HFFc6 (cell line): ENCODE measurements at regions not wholly inside any gene's neighbourhood (a gene's known extent, or its start where the extent isn't known, plus 50 kb on each side); places are given as distances from the start of the nearest gene placed in this dataset.

Source experiments
- DNase-seq: peaks from one replicate; pipeline ENCODE4 v3.0.0-alpha.2; 2018
- H3K27ac Mint-ChIP-seq: 2 replicates; pipeline ENCODE4 v1.8.0; 2020; ENCODE audit warnings: mild to moderate bottlenecking, mixed read lengths
- H3K27me3 Mint-ChIP-seq: 2 replicates; pipeline ENCODE4 v1.8.0; 2021; ENCODE audit warnings: mild to moderate bottlenecking, moderate library complexity, mixed read lengths; ENCODE audit not compliant: insufficient read depth
- H3K36me3 Mint-ChIP-seq: 2 replicates; pipeline ENCODE4 v1.8.0; 2021; ENCODE audit warnings: low read depth, mixed read lengths
- H3K4me1 Mint-ChIP-seq: 2 replicates; pipeline ENCODE4 v1.8.0; 2020; ENCODE audit warnings: low read depth, mixed read lengths
- H3K4me3 Mint-ChIP-seq: 2 replicates; pipeline ENCODE4 v1.8.0; 2020; ENCODE audit warnings: mild to moderate bottlenecking, moderate library complexity, mixed read lengths
- H3K9me3 Mint-ChIP-seq: 2 replicates; pipeline ENCODE4 v1.8.0; 2020; ENCODE audit warnings: mild to moderate bottlenecking, mixed read lengths
- TF ChIP-seq, protein P1 (sequence below): fragments of 200-600 bp; sonication (generic); IDR thresholded peaks from 2 replicates; pipeline ENCODE4 v1.5.0; 2021; ENCODE audit warnings: antibody characterized with exemption, mild to moderate bottlenecking

DNA sequence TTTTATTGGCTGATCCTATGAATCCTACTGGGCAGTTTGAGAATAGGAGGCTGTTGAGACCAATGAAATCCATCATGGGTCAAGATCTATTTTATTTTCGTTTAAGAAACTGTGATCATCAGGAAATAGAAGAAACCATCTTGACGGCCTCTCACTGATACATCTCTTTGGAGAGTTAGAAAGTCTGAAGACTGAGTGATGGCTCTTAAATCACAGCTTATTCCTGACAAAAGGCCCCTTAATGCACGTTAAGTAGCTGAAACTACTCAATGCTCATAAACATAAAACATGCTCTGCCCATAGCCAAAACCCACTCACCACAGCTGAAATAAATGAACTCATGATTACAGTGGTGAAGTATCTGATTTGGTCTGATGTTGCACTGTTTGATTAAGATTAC lies 784.5 kb upstream of the NEGR1 start:
- DNase-seq, result no peak
- no peaks in the 10 kb centered on the region for H3K27me3 Mint-ChIP-seq
- no peaks in the 10 kb centered on the region for H3K36me3 Mint-ChIP-seq
- peaks cover 20% of the 10 kb centered on the region for H3K9me3 Mint-ChIP-seq
- no peaks in the 10 kb centered on the region for H3K4me1 Mint-ChIP-seq
- no peak overlapping the region for H3K27ac Mint-ChIP-seq
- TF ChIP-seq, protein P1, sequence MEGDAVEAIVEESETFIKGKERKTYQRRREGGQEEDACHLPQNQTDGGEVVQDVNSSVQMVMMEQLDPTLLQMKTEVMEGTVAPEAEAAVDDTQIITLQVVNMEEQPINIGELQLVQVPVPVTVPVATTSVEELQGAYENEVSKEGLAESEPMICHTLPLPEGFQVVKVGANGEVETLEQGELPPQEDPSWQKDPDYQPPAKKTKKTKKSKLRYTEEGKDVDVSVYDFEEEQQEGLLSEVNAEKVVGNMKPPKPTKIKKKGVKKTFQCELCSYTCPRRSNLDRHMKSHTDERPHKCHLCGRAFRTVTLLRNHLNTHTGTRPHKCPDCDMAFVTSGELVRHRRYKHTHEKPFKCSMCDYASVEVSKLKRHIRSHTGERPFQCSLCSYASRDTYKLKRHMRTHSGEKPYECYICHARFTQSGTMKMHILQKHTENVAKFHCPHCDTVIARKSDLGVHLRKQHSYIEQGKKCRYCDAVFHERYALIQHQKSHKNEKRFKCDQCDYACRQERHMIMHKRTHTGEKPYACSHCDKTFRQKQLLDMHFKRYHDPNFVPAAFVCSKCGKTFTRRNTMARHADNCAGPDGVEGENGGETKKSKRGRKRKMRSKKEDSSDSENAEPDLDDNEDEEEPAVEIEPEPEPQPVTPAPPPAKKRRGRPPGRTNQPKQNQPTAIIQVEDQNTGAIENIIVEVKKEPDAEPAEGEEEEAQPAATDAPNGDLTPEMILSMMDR, result no peak
- no peak overlapping the region for H3K4me3 Mint-ChIP-seq

DNA sequence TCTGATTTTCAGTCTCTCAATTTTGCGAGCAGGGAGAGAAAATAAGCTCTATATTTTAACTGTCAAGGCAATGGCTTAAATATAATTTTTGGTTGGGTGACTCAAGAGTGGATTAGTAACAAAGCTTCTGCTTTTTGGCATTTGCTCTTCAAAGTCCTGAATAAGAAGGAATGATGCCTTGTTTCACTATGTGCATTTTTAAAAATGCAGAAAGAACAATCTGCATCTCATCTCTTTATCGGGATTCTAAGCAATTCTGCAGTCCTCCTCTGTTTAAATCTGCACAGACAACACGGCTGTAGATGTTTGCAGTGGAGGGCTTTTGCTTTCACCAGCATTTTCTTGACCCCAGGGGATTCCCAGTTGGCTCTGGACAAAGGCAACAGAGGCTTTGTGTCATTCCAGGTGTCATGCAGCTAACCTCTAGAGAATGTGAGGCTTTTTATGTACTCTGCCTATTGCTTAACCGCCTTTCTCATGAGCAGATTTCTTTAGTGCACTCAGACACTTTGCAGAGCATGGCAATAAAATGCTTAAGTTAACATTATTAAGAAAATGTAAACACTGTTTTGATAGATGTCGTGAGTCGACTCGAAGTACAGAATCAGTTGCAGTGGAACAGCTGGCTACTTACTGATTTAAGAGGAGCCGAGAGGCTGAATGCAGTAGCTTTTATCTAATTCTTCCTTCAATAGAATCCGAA lies 783.2 kb upstream of the NEGR1 start:
- Mint-ChIP-seq H3K9me3 (peaks cover 22% of the 10 kb centered on the region), H3K4me1 (no peaks in the 10 kb centered on the region), H3K27ac (no peak overlapping the region), H3K27me3 (no peaks in the 10 kb centered on the region), H3K4me3 (no peak overlapping the region), H3K36me3 (0 out of 2 replicates have a peak, but pooled peaks cover 5% of the 10 kb centered on the region)
- TF ChIP-seq, protein P1, result no peak
- DNase-seq, result no peak

DNA sequence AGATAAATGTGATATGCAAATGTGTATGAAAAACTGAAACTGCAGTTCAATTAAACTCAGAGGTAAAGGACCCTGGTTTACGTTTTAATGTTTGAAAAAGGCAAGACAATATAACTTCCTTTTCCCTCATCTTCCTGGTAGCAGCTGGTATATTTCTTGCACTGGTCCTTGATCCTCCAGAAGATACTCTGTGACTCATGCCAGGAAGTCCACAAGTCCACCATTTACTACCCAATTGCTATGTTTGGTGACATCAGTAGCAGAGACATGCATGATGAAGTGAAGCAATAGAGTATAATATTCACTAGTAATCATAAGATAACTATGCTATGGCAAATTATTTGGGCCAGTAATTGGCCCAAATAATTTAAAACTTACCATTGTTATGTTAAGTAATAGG lies 774.5 kb upstream of the NEGR1 start:
- Mint-ChIP-seq H3K36me3 (0 out of 2 replicates have a peak, but pooled peaks cover 5% of the 10 kb centered on the region), H3K27ac (no peak overlapping the region), H3K27me3 (no peaks in the 10 kb centered on the region), H3K4me3 (no peak overlapping the region), H3K9me3 (peaks cover 22% of the 10 kb centered on the region), H3K4me1 (no peaks in the 10 kb centered on the region)
- DNase-seq, result no peak
- TF ChIP-seq, protein P1, result no peak

DNA sequence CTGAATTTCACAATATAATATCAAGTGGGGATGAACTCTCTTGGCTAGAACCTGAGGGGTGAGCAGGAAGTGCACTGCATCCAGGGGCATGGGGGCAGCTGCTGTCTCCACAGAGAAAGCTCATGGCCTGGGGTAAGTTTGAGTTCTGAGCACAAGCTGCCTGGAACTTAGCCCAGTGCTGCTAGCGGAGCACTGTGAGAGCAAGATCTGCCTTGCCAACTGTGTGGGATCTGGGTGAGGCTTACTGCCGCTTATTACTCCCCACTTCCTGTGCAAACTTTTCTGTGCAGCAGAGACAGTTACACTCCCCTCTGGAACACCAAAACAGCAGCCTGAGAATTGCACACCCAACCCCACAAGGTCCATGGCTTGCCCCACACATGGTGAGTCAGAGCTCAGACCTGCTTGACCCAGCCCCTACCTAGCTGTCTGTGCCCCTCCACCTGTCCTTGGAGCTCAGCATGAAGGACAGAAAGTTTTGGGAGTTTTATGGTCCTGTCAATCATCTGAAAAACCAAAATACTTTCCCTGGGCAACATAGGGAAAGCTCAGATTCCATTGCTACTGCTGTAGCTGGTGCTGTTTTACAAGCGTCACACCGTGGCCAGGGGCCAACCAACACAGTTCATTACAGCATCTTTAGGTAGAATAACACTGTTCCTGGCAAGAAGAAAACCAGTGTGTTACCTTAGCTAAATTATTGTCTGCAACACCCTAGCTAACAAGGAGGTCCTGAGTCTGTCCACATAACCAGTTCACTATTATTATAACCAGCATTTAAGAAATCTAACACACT lies 762.1 kb upstream of the NEGR1 start:
- H3K36me3 Mint-ChIP-seq, result no peaks in the 10 kb centered on the region
- TF ChIP-seq, protein P1, result no peak
- no peak overlapping the region for H3K27ac Mint-ChIP-seq
- no peak overlapping the region for H3K4me3 Mint-ChIP-seq
- H3K27me3 Mint-ChIP-seq, result no peaks in the 10 kb centered on the region; the same call in 1 of the 2 replicates
- no peaks in the 10 kb centered on the region for H3K4me1 Mint-ChIP-seq
- DNase-seq, result no peak
- H3K9me3 Mint-ChIP-seq, result peaks cover 49% of the 10 kb centered on the region

DNA sequence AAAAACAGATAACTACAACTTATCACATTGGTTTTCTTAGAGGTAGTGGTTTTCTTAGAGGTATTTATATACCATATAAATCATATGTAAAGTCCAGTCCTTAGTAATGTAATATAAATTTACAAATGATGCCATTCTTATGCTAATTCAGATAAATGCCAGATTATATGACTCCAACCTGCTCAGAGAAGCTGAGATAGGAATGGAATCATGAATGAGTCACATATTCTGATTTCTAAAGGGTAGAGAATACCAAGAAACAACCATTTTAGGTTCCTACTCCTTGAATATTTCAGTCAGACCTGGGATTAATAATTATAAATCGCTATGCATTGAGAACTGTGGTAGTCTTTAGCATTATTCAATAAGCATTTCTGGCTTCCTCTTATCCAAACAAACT lies 760.1 kb upstream of the NEGR1 start:
- H3K27ac Mint-ChIP-seq, result no peak overlapping the region
- H3K27me3 Mint-ChIP-seq, result no peaks in the 10 kb centered on the region; the same call in 1 of the 2 replicates
- H3K4me3 Mint-ChIP-seq, result no peak overlapping the region
- H3K9me3 Mint-ChIP-seq, result peaks cover 45% of the 10 kb centered on the region
- no peak for DNase-seq
- H3K4me1 Mint-ChIP-seq, result no peaks in the 10 kb centered on the region
- H3K36me3 Mint-ChIP-seq, result no peaks in the 10 kb centered on the region
- TF ChIP-seq, protein P1, result no peak
